ENCODE measurements at regions not wholly inside any gene's neighbourhood (a gene's known extent, or its start where the extent isn't known, plus 50 kb on each side); places are given as distances from the start of the nearest gene placed in this dataset.
A peak's percentile ranks its signal among the peaks of the same experiment; 100 is the strongest.

DNA sequence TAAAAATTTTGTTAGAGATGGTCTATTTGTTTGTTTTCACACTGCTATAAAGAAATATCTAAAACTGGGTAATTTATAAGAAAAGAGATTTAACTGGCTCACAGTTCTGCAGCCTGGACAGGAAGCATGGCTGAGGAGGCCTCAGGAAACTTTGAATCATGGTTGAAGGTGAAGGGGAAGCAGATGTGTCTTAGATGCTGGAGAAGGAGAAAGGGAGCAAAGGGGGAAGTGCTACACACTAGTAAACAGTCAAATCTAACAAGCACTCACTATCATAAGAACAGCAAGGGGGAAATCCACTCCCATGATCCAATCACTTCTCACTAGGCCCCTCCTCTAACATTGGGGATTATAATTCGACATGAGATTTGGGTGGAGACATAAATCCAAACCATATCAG is 76.8 kb upstream of the COL24A1 start:
- Histone ChIP-seq H3K4me3 (no peak overlapping the region), H3K4me2 (peak overlapping the region; percentile 27), H3K9ac (no peak overlapping the region), H3K36me3 (no peaks in the 10 kb centered on the region), H3K27ac (no peak overlapping the region), H4K20me1 (peaks cover 12% of the 10 kb centered on the region; the same call in 1 of the 2 replicates), H3K4me1 (peaks cover 13% of the 10 kb centered on the region), H3K9me3 (no peaks in the 10 kb centered on the region), H3K27me3 (peaks cover 36% of the 10 kb centered on the region)
- TF ChIP-seq Cebpa-rat (IDR thresholded peaks at IDR 0.05): no peak

DNA sequence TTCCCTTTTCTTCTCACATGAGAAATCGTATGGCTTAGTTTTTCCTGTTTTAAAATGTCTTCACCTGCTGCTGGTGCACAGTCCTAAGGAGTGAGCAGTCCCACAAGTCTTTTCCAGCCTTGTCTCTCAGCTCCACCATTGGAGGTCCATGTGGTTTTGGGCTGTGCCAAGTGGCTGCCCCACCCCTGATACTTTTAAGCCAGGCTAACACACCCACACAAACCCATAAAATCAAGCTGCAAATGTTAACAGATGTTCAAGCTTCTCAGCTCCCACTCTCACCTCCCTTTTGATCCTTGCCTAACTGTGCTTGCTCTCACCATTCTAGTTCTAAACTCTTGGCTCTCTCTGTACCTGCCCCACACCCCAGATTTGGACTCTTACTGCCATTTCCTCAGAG is 74.5 kb upstream of the COL24A1 start:
- no peaks in the 10 kb centered on the region for H3K36me3 ChIP-seq
- H4K20me1 ChIP-seq: peaks cover 35% of the 10 kb centered on the region
- H3K27ac ChIP-seq: no peak overlapping the region
- H3K9me3 ChIP-seq: no peaks in the 10 kb centered on the region
- peaks cover 59% of the 10 kb centered on the region for H3K27me3 ChIP-seq
- no peak overlapping the region for H3K9ac ChIP-seq
- no peak overlapping the region for H3K4me3 ChIP-seq
- no peak overlapping the region for H3K4me2 ChIP-seq
- H3K4me1 ChIP-seq: peaks cover 29% of the 10 kb centered on the region
- TF ChIP-seq Cebpa-rat (IDR thresholded peaks at IDR 0.05): no peak

DNA sequence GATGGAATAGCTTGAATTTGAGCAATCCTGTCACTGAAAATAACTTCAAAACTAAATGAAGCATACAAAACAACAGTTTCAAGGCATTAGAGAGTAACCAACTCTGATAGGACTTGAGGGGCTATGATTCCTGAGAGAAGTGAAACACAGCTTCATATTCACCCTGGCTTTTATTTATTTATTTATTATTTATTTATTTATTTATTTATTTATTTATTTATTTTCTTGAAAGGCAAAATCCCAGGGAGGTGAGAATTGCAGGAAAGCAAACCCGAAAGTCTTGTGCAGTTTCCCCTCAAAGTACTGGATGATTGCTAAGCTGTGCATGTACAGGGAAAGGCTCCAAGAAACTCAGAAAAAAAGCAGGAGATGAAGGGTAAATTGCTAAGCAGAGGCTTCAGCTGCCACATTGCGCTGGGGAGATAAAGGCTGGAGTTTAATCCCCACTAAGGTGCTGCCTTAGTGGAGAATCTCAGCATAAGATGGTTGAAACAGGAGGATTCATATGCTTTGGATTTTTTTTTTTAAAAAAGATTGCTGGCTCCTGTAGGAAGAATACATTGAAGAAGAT is 72.9 kb upstream of the COL24A1 start:
- Histone ChIP-seq H3K4me2 (no peak overlapping the region), H4K20me1 (peaks cover 47% of the 10 kb centered on the region), H3K9me3 (no peaks in the 10 kb centered on the region), H3K36me3 (no peaks in the 10 kb centered on the region), H3K27ac (no peak overlapping the region), H3K4me1 (peaks cover 42% of the 10 kb centered on the region), H3K9ac (no peak overlapping the region), H3K27me3 (peaks cover 71% of the 10 kb centered on the region), H3K4me3 (no peak overlapping the region)
- TF ChIP-seq Cebpa-rat (IDR thresholded peaks at IDR 0.05): no peak

DNA sequence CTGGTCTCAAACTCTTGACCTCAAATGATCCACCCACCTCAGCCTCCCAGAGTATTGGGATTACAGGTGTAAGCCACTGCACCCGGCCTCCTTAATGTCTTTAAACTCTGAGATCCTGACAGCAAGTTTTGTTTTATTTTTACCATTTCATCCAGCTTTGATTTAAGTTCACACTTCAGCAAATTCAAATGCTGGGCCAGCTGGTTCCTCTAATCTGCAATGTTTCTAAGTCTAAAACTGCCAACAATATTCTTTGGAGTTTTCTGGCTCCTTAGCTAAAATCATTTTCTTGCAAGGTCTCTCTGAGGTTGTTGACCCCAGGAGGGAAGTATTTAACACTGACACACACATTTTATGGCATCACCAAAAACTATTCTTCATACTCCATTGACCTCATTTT is 72.0 kb upstream of the COL24A1 start:
- Histone ChIP-seq H3K9ac (no peak overlapping the region), H3K27me3 (peaks cover 74% of the 10 kb centered on the region)

DNA sequence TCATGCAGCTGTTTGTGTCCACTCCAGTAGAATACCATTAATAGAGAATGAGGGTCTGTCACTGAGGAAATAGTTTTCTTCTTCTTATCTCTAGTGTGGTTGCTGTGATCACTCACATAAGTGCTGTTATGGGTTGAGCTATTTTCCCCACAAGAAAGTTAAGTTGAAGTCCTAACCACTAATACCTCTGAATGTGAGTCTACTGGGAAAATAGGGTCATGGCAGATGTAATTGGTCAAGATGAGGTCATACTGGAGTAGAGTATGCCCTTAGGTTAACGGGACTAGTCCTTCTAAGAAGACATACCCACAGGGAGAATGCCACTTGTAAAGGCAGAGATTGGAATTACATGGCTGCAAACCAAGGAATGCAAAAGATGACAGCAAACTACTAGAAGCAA is 70.5 kb upstream of the COL24A1 start:
- Histone ChIP-seq H3K27ac (no peak overlapping the region), H3K9me3 (no peaks in the 10 kb centered on the region), H3K4me2 (no peak overlapping the region; the same call in 1 of the 2 replicates), H3K36me3 (no peaks in the 10 kb centered on the region), H3K9ac (no peak overlapping the region), H3K4me1 (peaks cover 39% of the 10 kb centered on the region), H4K20me1 (peaks cover 55% of the 10 kb centered on the region), H3K27me3 (peaks cover 84% of the 10 kb centered on the region), H3K4me3 (no peak overlapping the region)
- TF ChIP-seq Cebpa-rat (IDR thresholded peaks at IDR 0.05): no peak

More for the DNA sequence above, 72.0 kb upstream of the COL24A1 start:
- Histone ChIP-seq H3K4me2 (no peak overlapping the region), H3K4me3 (no peak overlapping the region), H3K4me1 (peaks cover 45% of the 10 kb centered on the region), H4K20me1 (peaks cover 55% of the 10 kb centered on the region), H3K27ac (no peak overlapping the region), H3K9me3 (no peaks in the 10 kb centered on the region), H3K36me3 (no peaks in the 10 kb centered on the region)
- no peak for TF ChIP-seq Cebpa-rat (IDR thresholded peaks at IDR 0.05)

DNA sequence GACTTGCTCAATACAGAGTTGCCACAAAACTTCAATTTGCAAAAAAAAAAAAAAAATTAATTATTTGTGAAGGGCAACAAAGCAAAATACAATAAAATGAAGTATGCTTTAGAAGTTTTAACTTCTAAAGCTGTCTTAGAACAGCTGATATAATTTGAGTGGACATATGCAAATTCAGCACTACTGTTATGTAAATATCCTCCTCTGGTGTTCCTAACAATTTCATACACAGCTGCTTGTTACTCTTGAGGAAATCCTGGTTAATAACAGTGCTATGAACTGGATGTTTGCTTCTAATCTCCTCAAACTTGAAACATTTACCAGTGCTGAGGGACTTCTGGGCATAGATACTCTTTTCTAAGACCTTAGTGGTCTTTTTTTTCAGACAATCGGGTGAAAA is 69.6 kb upstream of the COL24A1 start:
- no peak overlapping the region for H3K9ac ChIP-seq
- no peaks in the 10 kb centered on the region for H3K36me3 ChIP-seq
- no peak overlapping the region; the same call in 1 of the 2 replicates for H3K4me2 ChIP-seq
- H3K27me3 ChIP-seq: peaks cover 81% of the 10 kb centered on the region
- TF ChIP-seq Cebpa-rat (IDR thresholded peaks at IDR 0.05): no peak
- no peak overlapping the region for H3K4me3 ChIP-seq
- no peaks in the 10 kb centered on the region for H3K9me3 ChIP-seq
- H3K4me1 ChIP-seq: peaks cover 39% of the 10 kb centered on the region
- peaks cover 50% of the 10 kb centered on the region for H4K20me1 ChIP-seq
- H3K27ac ChIP-seq: no peak overlapping the region

DNA sequence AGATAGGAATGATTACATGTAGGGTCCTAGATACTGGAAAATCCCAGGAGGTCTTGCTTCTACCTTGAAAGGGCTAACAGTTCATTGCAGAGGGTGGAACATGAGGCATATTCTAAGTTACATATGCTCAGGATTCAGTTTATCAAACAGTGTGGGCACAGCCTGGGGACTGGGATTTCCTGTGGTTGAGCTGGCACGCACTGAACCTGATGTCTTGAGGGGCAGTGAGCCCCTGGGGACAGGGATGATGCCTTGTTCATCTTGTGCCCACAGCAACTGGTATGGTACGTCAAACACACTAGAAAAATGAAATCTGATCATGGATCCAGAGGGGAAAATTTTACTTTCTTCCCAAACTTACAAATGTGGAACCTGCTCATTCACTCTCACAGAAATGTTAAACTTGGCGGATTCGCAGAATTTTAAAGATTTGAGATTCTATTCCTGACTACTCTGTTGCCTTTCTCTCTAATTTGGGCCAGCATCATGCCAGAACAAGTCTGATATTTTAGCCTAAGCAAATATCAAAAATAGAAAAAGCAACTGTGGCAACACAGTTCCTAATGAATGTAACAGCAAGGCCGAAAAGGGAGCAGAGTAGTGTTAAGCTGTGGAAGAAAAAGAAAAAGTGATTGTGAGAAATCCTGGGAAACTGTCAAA is 68.2 kb upstream of the COL24A1 start:
- Histone ChIP-seq H3K27me3 (peaks cover 84% of the 10 kb centered on the region), H3K9ac (no peak overlapping the region), H3K4me2 (peak overlapping the region; percentile 67), H4K20me1 (peaks cover 48% of the 10 kb centered on the region), H3K36me3 (no peaks in the 10 kb centered on the region), H3K4me3 (no peak overlapping the region), H3K27ac (no peak overlapping the region), H3K4me1 (peaks cover 43% of the 10 kb centered on the region), H3K9me3 (no peaks in the 10 kb centered on the region)
- TF ChIP-seq Cebpa-rat (IDR thresholded peaks at IDR 0.05): no peak

DNA sequence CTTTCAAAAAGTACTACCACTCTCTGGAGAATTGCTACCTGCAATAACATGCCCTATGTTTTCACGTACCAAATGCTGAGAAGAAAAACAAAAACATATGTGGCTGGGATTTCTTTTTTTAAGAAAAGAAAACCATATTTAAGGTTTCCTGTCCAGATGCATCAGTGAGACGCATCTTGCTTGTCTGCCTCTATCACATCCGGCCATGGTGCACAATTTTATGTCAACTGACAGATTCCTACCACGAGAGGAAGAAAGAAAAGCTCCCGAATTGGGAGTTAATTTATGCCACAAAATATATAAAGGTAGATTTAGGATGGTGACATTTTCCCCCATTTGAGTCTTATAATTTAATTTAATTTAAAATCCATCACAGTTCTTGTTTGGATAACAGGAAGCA is 62.3 kb upstream of the COL24A1 start:
- peaks cover 2% of the 10 kb centered on the region; the same call in 1 of the 2 replicates for H4K20me1 ChIP-seq
- no peak for TF ChIP-seq Cebpa-rat (IDR thresholded peaks at IDR 0.05)
- peaks cover 27% of the 10 kb centered on the region for H3K4me1 ChIP-seq
- no peak overlapping the region for H3K4me3 ChIP-seq
- no peaks in the 10 kb centered on the region for H3K9me3 ChIP-seq
- no peak overlapping the region for H3K9ac ChIP-seq
- H3K36me3 ChIP-seq: no peaks in the 10 kb centered on the region
- peaks cover 41% of the 10 kb centered on the region for H3K27me3 ChIP-seq
- peak overlapping the region; percentile 74 for H3K4me2 ChIP-seq
- H3K27ac ChIP-seq: no peak overlapping the region

DNA sequence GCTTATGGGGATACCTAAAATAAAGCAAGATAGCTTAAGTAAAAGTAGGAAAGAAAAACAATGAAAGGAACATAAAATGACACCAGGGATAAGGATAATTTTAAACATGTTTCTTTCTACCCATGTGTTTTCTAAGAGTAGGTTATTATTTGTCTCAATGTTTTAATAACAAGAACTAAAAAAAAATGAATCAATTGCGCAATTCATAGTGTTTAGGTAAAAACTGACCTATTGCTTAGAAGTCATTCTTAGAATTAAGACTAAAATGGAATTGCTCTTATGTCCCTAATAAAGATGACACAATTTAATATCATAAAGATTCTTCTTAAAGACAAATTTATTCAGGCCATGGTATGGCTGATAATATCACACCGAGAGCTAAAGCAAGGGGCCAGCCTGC is 58.0 kb upstream of the COL24A1 start:
- no peaks in the 10 kb centered on the region for H4K20me1 ChIP-seq

DNA sequence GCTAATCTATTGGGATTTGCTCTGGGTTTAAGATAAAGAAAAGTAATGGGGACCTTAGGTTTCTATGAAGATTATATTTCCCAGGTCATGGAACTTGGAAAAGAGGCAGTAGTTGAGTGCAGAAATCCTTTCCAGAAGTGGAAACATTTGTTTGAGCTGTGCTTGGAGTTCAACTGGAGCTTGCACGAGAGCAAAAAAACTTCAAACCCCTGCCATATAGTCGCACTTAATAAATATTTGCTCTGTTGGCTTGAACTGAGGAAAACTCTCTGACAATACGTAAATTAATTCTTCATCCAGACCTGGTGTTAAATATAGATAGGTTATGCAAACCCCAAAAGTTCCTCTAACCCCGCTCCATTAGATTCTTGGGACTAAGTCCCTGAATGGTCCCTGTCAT is 52.8 kb upstream of the COL24A1 start:
- Histone ChIP-seq H3K9me3 (no peaks in the 10 kb centered on the region), H4K20me1 (no peaks in the 10 kb centered on the region), H3K9ac (no peak overlapping the region), H3K4me2 (no peak overlapping the region), H3K4me1 (no peaks in the 10 kb centered on the region), H3K27me3 (no peaks in the 10 kb centered on the region), H3K36me3 (no peaks in the 10 kb centered on the region), H3K4me3 (no peak overlapping the region), H3K27ac (no peak overlapping the region)
- TF ChIP-seq Cebpa-rat (IDR thresholded peaks at IDR 0.05): no peak

More for the DNA sequence above, 58.0 kb upstream of the COL24A1 start:
- Histone ChIP-seq H3K4me3 (no peak overlapping the region), H3K27ac (no peak overlapping the region), H3K36me3 (no peaks in the 10 kb centered on the region), H3K4me2 (no peak overlapping the region), H3K9ac (no peak overlapping the region), H3K27me3 (peaks cover 4% of the 10 kb centered on the region; the same call in 1 of the 2 replicates), H3K9me3 (no peaks in the 10 kb centered on the region), H3K4me1 (peaks cover 17% of the 10 kb centered on the region)
- peak; percentile 43; the same call in 1 of the 2 replicates for TF ChIP-seq Cebpa-rat (IDR thresholded peaks at IDR 0.05)

All from BLaER1 (cell line).